IPS-NIHi11 (cell line): ENCODE measurements at regions not wholly inside any gene's neighbourhood (a gene's known extent, or its start where the extent isn't known, plus 50 kb on each side); places are given as distances from the start of the nearest gene placed in this dataset.

ENCODE experiments used
- DNase-seq: peaks from one replicate; pipeline ENCODE4 v3.0.0; 2012; ENCODE audit warnings: mixed read lengths, low spot score

- DNase-seq: peak; percentile 52
Measured at GRCh38 chr1:38256072-38256471, 209.5 kb upstream of the POU3F1 start.

GRCh38 chr1:38253314-38253713 lies 206.7 kb upstream of the POU3F1 start:
- no peak for DNase-seq

DNA sequence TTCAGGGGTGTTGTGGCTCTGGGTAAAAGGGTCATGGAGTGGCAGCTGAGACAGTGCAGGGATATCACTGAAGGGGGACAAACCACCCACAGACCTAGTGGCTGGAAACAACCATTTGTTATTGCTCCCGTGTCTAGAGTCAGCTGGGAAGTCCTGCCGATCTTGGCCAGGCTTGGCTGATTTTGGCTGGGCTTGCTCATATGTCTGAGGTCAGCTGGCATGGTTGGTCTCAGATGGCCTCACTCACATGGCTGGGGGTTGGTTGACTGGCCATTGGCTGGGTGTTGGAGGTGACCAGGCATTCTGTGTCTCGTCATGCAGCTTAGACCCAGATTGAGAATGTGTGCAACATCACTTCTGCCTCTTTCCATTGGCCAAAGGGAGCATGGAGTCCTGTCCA lies 203.8 kb upstream of the POU3F1 start:
- no peak for DNase-seq

DNA sequence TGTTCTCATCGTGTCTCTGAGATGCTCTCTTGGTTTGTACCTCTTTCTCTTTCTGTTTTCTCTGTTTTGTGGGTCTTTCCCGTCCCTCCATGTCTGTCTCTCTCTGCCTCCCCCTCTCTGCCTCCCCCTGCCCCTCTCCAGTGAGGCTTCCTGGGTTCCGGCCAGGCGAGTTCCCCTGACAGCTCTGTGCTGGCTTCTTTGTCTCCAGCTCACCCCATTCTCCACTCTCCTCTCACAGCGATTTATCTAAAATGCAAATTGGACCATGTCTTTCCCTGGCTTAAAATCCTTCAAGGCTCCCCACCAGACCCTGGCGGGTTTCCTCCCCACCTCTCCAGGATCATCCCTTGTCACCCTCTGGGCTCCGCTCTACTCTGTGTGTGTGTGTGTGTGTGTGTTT lies 202.4 kb upstream of the POU3F1 start:
- no peak for DNase-seq

DNA sequence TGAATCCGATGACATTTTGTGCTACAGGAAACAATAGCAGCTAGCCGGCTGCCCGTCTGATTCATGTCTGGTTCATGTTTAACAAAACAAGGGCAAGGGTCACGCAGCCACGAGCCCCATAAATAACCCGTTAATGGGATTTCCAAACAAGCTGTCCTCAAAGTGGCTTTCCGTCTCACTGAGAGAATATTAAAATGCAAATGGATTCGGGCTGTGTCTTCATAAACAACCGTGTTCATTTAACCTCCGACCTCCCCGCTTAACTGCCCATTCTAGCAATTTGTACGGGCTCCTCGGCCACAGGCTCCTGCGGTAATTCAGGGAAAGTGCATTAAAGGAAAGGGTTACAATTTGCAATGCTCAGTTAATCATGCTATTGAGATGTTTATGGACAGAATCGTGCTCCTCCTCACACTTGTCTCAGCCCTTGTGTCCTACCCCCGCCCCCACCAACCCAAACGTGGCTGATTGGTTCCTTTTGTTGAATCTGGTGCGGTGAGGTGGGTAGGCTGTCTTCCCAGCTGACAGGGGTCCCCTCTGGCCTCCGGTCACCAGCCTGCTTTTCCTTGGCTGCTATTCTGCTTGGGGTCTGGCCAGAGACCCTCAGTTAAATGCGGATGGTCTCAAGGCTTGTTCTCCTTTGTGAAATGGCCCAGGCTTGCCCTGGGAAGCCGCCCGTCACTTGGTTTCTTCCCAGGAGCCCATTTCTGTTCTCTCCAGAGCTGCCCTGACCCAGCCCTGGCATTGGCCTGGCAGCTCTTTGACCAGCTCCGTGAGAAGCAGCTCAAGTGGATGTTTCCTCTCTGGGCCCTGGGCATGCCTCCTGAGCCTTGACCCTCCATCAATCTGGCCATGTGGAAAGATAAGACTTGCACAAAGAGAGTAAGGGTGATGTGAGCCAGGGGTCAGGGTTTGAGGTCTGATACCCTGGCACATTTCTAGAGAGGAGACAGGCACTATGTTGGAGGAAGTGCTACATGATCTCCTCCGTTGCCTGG lies 200.7 kb upstream of the POU3F1 start:
- peak; percentile 44 for DNase-seq

GRCh38 chr1:38244218-38244845 lies 197.7 kb upstream of the POU3F1 start:
- peak; percentile 77 for DNase-seq

- peak; percentile 35 for DNase-seq
Measured at GRCh38 chr1:38243106-38243505, 196.5 kb upstream of the POU3F1 start.

DNA sequence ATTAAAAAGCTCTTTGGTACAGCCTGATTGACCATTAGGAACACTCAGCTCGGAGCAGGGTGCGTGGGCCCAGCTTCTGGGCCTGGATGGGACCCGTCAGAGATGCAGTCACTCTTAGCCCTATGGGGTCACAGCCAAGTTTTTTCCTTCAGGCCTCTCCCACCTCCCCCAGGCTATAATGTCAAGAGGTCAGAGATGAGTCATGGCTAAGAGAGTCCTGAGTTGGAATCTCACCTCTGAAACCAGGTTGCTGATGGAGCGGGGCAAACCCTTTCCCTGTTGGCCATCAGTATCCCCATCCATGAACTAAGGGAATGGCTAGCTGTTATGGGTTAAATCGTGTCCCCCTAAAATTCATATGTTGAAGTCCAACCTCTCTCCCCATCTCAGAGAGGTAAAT lies 195.9 kb upstream of the POU3F1 start:
- no peak for DNase-seq

DNA sequence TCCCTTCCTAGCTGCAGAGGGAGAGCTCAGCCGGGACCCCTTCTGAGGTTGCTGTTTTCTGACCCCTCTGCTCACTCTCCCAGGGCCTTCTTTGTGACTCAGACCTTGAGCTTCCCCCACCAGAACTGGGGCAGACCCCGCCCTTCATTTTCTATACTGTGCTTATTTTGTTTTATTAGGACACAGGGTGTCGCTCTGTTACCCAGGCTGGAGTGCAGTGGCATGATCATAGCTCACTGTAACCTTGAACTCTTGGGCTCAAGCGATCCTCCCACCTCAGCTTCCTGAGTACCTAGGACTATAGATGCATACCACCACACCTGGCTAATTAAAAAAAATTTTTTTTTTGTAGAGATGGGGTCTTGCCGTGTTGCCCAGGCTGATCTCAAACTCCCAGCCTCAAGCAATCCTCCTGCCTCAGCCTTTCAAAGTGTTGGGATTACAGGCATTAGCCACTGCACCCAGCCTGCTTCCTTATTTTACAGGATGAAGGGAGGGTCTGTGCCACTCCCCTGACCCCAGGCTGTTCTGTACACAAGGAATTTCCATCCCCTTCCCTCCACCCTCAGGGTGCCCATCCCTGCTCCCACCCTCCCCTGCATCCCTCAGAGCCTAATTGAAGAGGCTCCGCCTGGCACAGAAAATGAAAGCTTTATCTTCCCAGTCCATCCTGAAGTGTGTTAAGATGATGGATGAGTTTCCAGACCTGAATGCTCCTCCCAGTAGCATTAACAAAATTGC lies 195.2 kb upstream of the POU3F1 start:
- DNase-seq: no peak

- no peak for DNase-seq
Measured at GRCh38 chr1:38240618-38241017, 194.0 kb upstream of the POU3F1 start.

- no peak for DNase-seq
Measured at GRCh38 chr1:38239258-38239835, 192.8 kb upstream of the POU3F1 start.

- no peak for DNase-seq
Measured at GRCh38 chr1:38238294-38238693, 191.7 kb upstream of the POU3F1 start.

- no peak for DNase-seq
Measured at GRCh38 chr1:38235705-38236104, 189.1 kb upstream of the POU3F1 start.

DNA sequence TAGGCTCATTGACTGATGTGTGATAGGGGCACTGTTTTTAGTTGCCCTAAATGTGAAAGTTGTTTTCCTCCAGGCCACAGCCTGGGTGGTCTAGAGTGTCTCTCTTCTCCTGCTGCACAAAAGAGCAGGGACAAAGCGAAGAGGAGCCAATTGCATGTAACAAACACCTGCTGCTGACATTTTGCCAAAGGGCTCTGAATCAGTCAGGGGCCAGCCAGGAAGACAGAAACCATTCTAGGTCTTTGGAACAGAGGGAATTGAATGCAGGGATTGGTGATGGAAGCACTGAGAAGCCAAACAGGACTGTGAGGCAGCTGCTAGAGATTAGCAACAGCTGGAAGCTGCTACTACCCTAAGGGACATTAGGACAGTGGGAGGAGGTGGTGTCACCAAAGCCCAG lies 185.3 kb upstream of the POU3F1 start:
- DNase-seq: no peak

GRCh38 chr1:38228718-38229117 lies 182.1 kb upstream of the POU3F1 start:
- DNase-seq: no peak

- DNase-seq: no peak
Measured at GRCh38 chr1:38225745-38226144, 179.2 kb upstream of the POU3F1 start.

DNA sequence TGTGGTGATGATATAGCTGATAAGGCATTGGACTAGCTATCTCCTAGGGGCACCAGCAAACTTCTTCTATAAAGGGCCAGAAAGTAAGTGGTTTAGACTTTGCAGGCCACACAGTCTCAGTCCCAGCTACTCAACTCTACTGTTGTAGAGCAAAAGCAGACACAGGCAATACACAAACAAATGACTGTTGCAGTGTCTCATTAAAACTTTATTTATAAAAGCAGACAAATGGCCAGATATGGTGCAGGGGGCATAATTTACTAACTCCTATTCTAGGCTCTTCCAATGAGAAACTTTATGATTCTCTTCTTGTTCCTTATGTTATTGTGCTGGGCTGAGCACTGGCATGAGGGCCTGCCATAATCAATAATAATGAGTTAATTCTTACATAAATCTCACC lies 176.8 kb upstream of the POU3F1 start:
- DNase-seq: no peak

DNA sequence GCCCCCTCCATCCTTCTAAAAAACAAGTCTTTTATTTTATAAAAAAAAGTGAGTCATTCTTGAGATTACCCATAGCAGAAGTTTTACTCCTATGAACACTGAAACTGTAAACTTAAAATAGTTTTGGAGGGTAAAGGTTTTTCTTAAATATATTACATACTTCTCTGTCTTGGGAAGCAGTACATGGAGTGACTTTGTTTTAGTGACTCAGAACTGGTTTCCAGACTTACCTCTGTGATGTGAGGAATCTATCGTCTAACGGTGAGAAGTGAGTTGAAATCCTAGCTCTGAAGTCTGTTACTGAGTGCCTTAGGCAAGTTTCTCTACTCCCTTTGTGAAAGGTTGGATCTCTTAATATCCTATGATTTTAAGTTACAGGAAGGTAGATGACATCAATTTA lies 176.3 kb upstream of the POU3F1 start:
- no peak for DNase-seq

DNA sequence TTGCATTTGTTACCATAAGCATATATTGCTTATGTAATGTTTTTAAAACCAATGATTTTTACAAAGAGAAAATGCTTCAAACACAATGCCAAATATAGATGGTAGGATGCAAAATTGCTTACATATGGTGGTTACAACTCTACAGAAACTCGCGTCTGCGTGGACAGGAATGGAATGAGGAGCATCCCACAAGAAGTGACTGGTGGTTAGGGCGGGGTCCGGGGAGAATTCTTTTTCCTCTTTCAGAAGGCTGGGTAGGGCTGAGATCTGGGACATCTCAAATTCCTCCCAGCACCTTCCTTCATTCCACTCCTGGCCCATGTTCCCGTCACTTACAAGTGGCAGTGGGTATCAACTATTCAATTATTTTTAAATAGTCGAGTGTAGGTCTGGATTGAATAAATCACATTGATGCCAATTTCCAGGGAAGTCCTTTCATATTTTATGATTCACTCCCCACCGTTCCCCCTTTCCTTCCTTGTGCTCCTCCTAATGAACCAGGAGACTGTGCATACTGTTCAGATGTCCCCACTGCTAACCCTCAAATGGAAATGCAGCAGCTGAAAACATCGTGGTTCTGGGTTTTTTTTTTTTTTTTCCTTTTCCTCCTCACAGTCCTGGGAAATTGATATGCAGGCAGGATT lies 174.5 kb upstream of the POU3F1 start:
- no peak for DNase-seq

DNA sequence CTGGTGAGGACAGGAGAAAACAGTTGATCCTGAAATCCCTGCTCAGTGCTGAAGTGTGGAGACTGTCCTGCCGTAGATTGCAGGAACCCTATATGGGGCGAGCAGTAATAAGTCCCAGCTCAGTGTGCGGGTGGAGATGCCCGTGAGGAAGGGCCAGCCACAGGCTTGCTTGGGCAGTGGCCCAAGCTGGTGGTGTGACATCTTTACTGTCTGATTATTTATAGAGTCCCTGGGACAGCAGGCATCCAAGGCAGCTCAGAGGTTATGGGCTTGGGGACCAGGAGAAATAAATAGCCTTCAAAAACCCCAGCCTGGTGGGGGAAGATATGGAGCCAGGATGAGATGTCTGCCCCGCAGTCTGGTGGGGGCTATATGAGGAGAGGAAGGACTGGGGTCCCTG lies 170.7 kb upstream of the POU3F1 start:
- DNase-seq: no peak

DNA sequence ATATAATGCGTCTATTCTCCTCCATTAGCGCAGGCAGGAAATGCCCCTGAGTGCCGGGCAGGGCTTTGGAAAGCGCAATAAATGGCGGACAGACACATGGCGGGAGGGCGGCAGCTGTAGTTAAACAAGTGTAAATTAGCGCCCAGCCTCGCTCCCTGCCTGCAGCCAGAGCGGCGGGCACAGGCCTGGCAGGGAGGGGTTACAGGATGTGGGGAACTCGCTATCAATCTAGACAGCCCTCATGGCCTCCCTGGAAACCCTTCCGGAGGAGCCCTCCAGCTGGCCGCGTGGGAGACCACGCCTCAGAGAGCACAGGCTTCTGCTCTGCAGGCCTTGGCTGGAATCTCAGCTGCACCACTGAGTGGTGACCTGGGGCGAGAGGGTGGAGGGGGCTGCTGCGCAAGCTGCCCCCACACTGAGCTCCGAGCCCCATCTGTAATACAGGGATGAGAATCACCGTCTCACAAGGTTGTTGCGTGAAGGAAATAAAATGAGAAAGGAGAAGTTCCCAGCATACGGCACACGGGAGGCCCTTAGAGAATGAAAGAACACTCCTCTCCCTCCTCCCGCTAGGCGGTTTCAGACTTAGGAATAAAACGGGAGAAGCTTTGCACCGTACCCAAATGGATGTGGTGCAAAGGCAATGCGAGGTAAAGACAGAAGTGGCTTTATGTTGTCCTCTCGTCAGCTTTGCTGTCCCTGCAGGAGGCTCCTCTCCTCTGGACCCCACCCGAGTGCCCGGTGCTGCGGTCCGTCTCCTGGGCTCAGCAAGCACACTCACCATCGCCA lies 167.2 kb upstream of the POU3F1 start:
- DNase-seq: no peak
